H9 (cell line): ENCODE measurements at regions not wholly inside any gene's neighbourhood (a gene's known extent, or its start where the extent isn't known, plus 50 kb on each side); places are given as distances from the start of the nearest gene placed in this dataset.

Source experiments
- DNase-seq: peaks from one replicate; pipeline ENCODE4 v3.0.0-alpha.2; 2017
- H2AFZ ChIP-seq: one replicate; pipeline ENCODE4 v1.6.1; 2013; ENCODE audit warnings: mild to moderate bottlenecking, low read length, control low read depth, moderate library complexity
- H2AK5ac ChIP-seq: 2 replicates; pipeline ENCODE4 v1.6.1; 2013; ENCODE audit warnings: low read length, control low read depth, mixed read lengths; ENCODE audit not compliant: insufficient read length
- H2BK120ac ChIP-seq: one replicate; pipeline ENCODE4 v1.6.1; 2013; ENCODE audit warnings: low read depth, mild to moderate bottlenecking, low read length, control low read depth, inconsistent platforms; ENCODE audit not compliant: poor library complexity, severe bottlenecking
- H2BK12ac ChIP-seq: 2 replicates; pipeline ENCODE4 v1.6.1; 2013; ENCODE audit warnings: low read length, control low read depth, mixed read lengths, low read depth; ENCODE audit not compliant: insufficient read length
- H2BK15ac ChIP-seq: 2 replicates; pipeline ENCODE4 v1.6.1; 2013; ENCODE audit warnings: low read depth, low read length, control low read depth
- H2BK20ac ChIP-seq: one replicate; pipeline ENCODE4 v1.6.1; 2013; ENCODE audit warnings: low read depth, mild to moderate bottlenecking, low read length, control low read depth, inconsistent platforms; ENCODE audit not compliant: poor library complexity, severe bottlenecking
- H2BK5ac ChIP-seq: 2 replicates; pipeline ENCODE4 v1.6.1; 2013; ENCODE audit warnings: low read length, control low read depth, mixed read lengths; ENCODE audit not compliant: insufficient read length
- H3K14ac ChIP-seq: 2 replicates; pipeline ENCODE4 v1.6.1; 2013; ENCODE audit warnings: low read length, control low read depth; ENCODE audit not compliant: insufficient read depth
- H3K18ac ChIP-seq: 2 replicates; pipeline ENCODE4 v1.6.1; 2013; ENCODE audit warnings: low read depth, mild to moderate bottlenecking, mixed read lengths, low read length, control low read depth; ENCODE audit not compliant: insufficient read length
- H3K23ac ChIP-seq: 2 replicates; pipeline ENCODE4 v1.6.1; 2013; ENCODE audit warnings: low read length, control low read depth, mixed read lengths, low read depth; ENCODE audit not compliant: insufficient read length
- H3K23me2 ChIP-seq: 2 replicates; pipeline ENCODE4 v1.6.1; 2013; ENCODE audit warnings: low read depth, mild to moderate bottlenecking, mixed read lengths, low read length, control low read depth; ENCODE audit not compliant: insufficient read length, poor library complexity, severe bottlenecking
- H3K27ac ChIP-seq: 2 replicates; pipeline ENCODE4 v1.5.1; 2013; ENCODE audit warnings: low read length, control low read depth, mixed read lengths, low read depth; ENCODE audit not compliant: insufficient read length
- H3K27me3 ChIP-seq: 2 replicates; pipeline ENCODE4 v1.6.1; 2013; ENCODE audit warnings: low read length, control low read depth, inconsistent platforms; ENCODE audit not compliant: insufficient read depth
- H3K4ac ChIP-seq: 2 replicates; pipeline ENCODE4 v1.6.1; 2013; ENCODE audit warnings: low read depth, mild to moderate bottlenecking, control low read depth, inconsistent platforms, low read length, moderate library complexity
- H3K4me1 ChIP-seq: 2 replicates; pipeline ENCODE4 v1.6.1; 2013; ENCODE audit warnings: low read length, control low read depth, inconsistent platforms; ENCODE audit not compliant: insufficient read depth
- H3K4me2 ChIP-seq: 2 replicates; pipeline ENCODE4 v1.6.1; 2013; ENCODE audit warnings: low read length, control low read depth, mixed read lengths; ENCODE audit not compliant: insufficient read length, insufficient read depth
- H3K56ac ChIP-seq: 2 replicates; pipeline ENCODE4 v1.6.1; 2013; ENCODE audit warnings: low read depth, mild to moderate bottlenecking, mixed read lengths, low read length, control low read depth; ENCODE audit not compliant: insufficient read length
- H3K79me1 ChIP-seq: 2 replicates; pipeline ENCODE4 v1.6.1; 2013; ENCODE audit warnings: low read depth, mild to moderate bottlenecking, moderate library complexity, low read length, control low read depth, inconsistent platforms; ENCODE audit not compliant: insufficient read depth, poor library complexity, severe bottlenecking
- H3K79me2 ChIP-seq: 2 replicates; pipeline ENCODE4 v1.6.1; 2013; ENCODE audit warnings: low read length, control low read depth, inconsistent platforms; ENCODE audit not compliant: insufficient read depth
- H3K9ac ChIP-seq: 2 replicates; pipeline ENCODE4 v1.6.1; 2013; ENCODE audit warnings: low read length, control low read depth, mixed read lengths; ENCODE audit not compliant: insufficient read length; ENCODE audit errors: extremely low read depth
- H3K9me3 ChIP-seq: one replicate; pipeline ENCODE4 v1.6.1; 2013; ENCODE audit warnings: low read depth, low read length, inconsistent platforms; ENCODE audit not compliant: control insufficient read depth
- H3T11ph ChIP-seq: one replicate; pipeline ENCODE4 v1.6.1; 2013; ENCODE audit warnings: mild to moderate bottlenecking, low read length, control low read depth, inconsistent platforms
- H4K20me1 ChIP-seq: one replicate; pipeline ENCODE4 v1.6.1; 2013; ENCODE audit not compliant: control insufficient read depth, insufficient read length, insufficient read depth
- H4K5ac ChIP-seq: 2 replicates; pipeline ENCODE4 v1.6.1; 2013; ENCODE audit warnings: low read depth, mild to moderate bottlenecking, mixed read lengths, low read length, control low read depth; ENCODE audit not compliant: insufficient read length
- H4K8ac ChIP-seq: replicated peaks from 2 replicates; pipeline ENCODE4 v1.6.1; 2013; ENCODE audit warnings: low read length, control low read depth, mixed read lengths, low read depth; ENCODE audit not compliant: insufficient read length
- H4K91ac ChIP-seq: 2 replicates; pipeline ENCODE4 v1.6.1; 2013; ENCODE audit warnings: low read depth, mild to moderate bottlenecking, moderate library complexity, mixed read lengths, low read length, control low read depth; ENCODE audit not compliant: insufficient read length
- H3K27ac Mint-ChIP-seq, 3 experiments: 2 replicates in 2 of 3; 3 replicates in 1 of 3; pipeline ENCODE4 v1.8.0; 2020 to 2021; ENCODE audit warnings: mixed read lengths in 3 of 3, mild to moderate bottlenecking in 1 of 3, moderate library complexity in 1 of 3
- H3K27me3 Mint-ChIP-seq: 2 replicates; pipeline ENCODE4 v1.8.0; 2021; ENCODE audit warnings: low read depth, mild to moderate bottlenecking, moderate library complexity, mixed read lengths
- H3K36me3 Mint-ChIP-seq, 3 experiments: 2 replicates in 2 of 3; 3 replicates in 1 of 3; pipeline ENCODE4 v1.8.0; 2020 to 2021; ENCODE audit warnings: low read depth in 3 of 3, mixed read lengths in 3 of 3; ENCODE audit not compliant: insufficient read depth in 1 of 3
- H3K4me1 Mint-ChIP-seq, 2 experiments: 2 replicates each; pipeline ENCODE4 v1.8.0; 2020; ENCODE audit warnings: mixed read lengths in 2 of 2
- H3K4me3 Mint-ChIP-seq, 2 experiments: 2 replicates in 1 of 2; 3 replicates in 1 of 2; pipeline ENCODE4 v1.8.0; 2020 to 2021; ENCODE audit warnings: mild to moderate bottlenecking in 2 of 2, mixed read lengths in 2 of 2, moderate library complexity in 1 of 2
- H3K9me3 Mint-ChIP-seq, 2 experiments: 2 replicates in 1 of 2; 3 replicates in 1 of 2; pipeline ENCODE4 v1.8.0; 2020; ENCODE audit warnings: mild to moderate bottlenecking in 2 of 2, mixed read lengths in 2 of 2, moderate library complexity in 1 of 2
- WGBS: extraction: QIAGEN DNeasy Blood & Tissue Kit; methylation state at CpG from one replicate; pipeline ENCODE4 v1.1.7; 2013; ENCODE audit warnings: missing lambda C conversion rate, low lambda C conversion rate, mixed read lengths; ENCODE audit not compliant: insufficient read length; ENCODE audit errors: extremely low coverage; 5-methylcytosine and 5-hydroxymethylcytosine counted together
- TF ChIP-seq, protein P1 (sequence below): fragments of 200-600 bp; sonication (generic); conservative IDR thresholded peaks from 3 replicates; pipeline ENCODE4 v1.8.0; 2021; ENCODE audit warnings: antibody characterized with exemption, mild to moderate bottlenecking

GRCh38 chr5:74173665-74174064, 466.9 kb downstream of the ENC1 start:
- Histone ChIP-seq H2BK20ac (no peak overlapping the region), H3K79me1 (no peaks in the 10 kb centered on the region), H2BK15ac (no peak overlapping the region), H3K23me2 (no peaks in the 10 kb centered on the region), H3K9me3 (no peaks in the 10 kb centered on the region), H3K79me2 (no peaks in the 10 kb centered on the region), H4K5ac (no peak overlapping the region), H3K4me2 (no peak overlapping the region), H4K8ac (no peak overlapping the region), H3T11ph (no peak overlapping the region), H3K56ac (no peak overlapping the region), H4K91ac (no peak overlapping the region), H3K4ac (no peak overlapping the region), H2BK120ac (no peak overlapping the region), H2AFZ (no peak overlapping the region), H4K20me1 (no peaks in the 10 kb centered on the region), H2AK5ac (no peak overlapping the region), H3K27me3 (no peaks in the 10 kb centered on the region), H3K14ac (no peak overlapping the region), H2BK12ac (no peak overlapping the region), H2BK5ac (no peak overlapping the region), H3K27ac (no peak overlapping the region), H3K23ac (no peak overlapping the region), H3K9ac (no peak overlapping the region), H3K18ac (no peak overlapping the region), H3K4me1 (no peaks in the 10 kb centered on the region; the same call in 1 of the 2 replicates)
- no peak overlapping the region; a peak in 1 of 7 replicates for H3K27ac Mint-ChIP-seq
- H3K36me3 Mint-ChIP-seq: no peaks in the 10 kb centered on the region; a peak in 2 of 7 replicates
- H3K27me3 Mint-ChIP-seq: peaks cover 2% of the 10 kb centered on the region; the same call in 1 of the 2 replicates
- no peak for DNase-seq
- no peaks in the 10 kb centered on the region for H3K9me3 Mint-ChIP-seq
- no peak overlapping the region for H3K4me3 Mint-ChIP-seq
- WGBS: no CpG with 5 or more reads among the region's 7 CpGs
- H3K4me1 Mint-ChIP-seq: peaks cover 7 to 11% of the 10 kb centered on the region in 2 experiments
- TF ChIP-seq, protein P1, sequence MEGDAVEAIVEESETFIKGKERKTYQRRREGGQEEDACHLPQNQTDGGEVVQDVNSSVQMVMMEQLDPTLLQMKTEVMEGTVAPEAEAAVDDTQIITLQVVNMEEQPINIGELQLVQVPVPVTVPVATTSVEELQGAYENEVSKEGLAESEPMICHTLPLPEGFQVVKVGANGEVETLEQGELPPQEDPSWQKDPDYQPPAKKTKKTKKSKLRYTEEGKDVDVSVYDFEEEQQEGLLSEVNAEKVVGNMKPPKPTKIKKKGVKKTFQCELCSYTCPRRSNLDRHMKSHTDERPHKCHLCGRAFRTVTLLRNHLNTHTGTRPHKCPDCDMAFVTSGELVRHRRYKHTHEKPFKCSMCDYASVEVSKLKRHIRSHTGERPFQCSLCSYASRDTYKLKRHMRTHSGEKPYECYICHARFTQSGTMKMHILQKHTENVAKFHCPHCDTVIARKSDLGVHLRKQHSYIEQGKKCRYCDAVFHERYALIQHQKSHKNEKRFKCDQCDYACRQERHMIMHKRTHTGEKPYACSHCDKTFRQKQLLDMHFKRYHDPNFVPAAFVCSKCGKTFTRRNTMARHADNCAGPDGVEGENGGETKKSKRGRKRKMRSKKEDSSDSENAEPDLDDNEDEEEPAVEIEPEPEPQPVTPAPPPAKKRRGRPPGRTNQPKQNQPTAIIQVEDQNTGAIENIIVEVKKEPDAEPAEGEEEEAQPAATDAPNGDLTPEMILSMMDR: no peak
